OCI-LY7 (cell line): ENCODE measurements at regions not wholly inside any gene's neighbourhood (a gene's known extent, or its start where the extent isn't known, plus 50 kb on each side); places are given as distances from the start of the nearest gene placed in this dataset.

ENCODE experiments used
- BruUV-seq: library from RNA; stranded (reverse); fragments of 400-500 nt; replicated peaks from 2 replicates; lab custom pipeline; 2021; lab: Mats Ljungman, UMichigan
- CTCF ChIA-PET: fragments of 300-600 bp; sonication (Branson Sonifier 250); formaldehyde crosslinking; loops from one replicate; lab custom pipeline; 2022; ENCODE audit warnings: antibody characterized with exemption; ENCODE audit not compliant: unreplicated experiment; lab: Charles Lee
- POLR2A ChIA-PET: fragments of 300-600 bp; sonication (Branson Sonifier 250); formaldehyde crosslinking; loops from one replicate; lab custom pipeline; 2022; ENCODE audit warnings: antibody characterized with exemption; lab: Charles Lee
- DNase-seq: peaks from one replicate; pipeline ENCODE4 v3.0.0-alpha.2; 2015; ENCODE audit warnings: low spot score
- H2AFZ ChIP-seq: fragments of 200-600 bp; sonication (generic), shearing (Covaris generic); 2 replicates; pipeline ENCODE4 v1.6.1; 2014; ENCODE audit warnings: mild to moderate bottlenecking, antibody characterized with exemption, low read length, moderate library complexity
- H3K27ac ChIP-seq: fragments of 200-600 bp; sonication (generic); 2 replicates; pipeline ENCODE4 v1.5.1; 2014; ENCODE audit warnings: mixed run types, low read depth, mild to moderate bottlenecking, moderate library complexity, low read length, inconsistent platforms; ENCODE audit not compliant: poor library complexity, severe bottlenecking
- H3K36me3 ChIP-seq: fragments of 200-600 bp; sonication (generic); 2 replicates; pipeline ENCODE4 v1.6.1; 2014; ENCODE audit warnings: mild to moderate bottlenecking, antibody characterized with exemption, low read length, moderate library complexity, mixed read lengths; ENCODE audit not compliant: insufficient read depth
- H3K4me1 ChIP-seq: fragments of 200-600 bp; sonication (generic); 2 replicates; pipeline ENCODE4 v1.5.1; 2014; ENCODE audit warnings: mild to moderate bottlenecking, low read length; ENCODE audit not compliant: insufficient read depth, poor library complexity, severe bottlenecking
- H3K4me2 ChIP-seq: fragments of 200-600 bp; sonication (generic); 2 replicates; pipeline ENCODE4 v1.6.1; 2014; ENCODE audit warnings: mild to moderate bottlenecking, low read length
- H3K4me3 ChIP-seq: fragments of 200-600 bp; sonication (generic); 2 replicates; pipeline ENCODE4 v1.5.1; 2014; ENCODE audit warnings: mild to moderate bottlenecking, low read depth, low read length; ENCODE audit not compliant: poor library complexity, severe bottlenecking
- H3K79me2 ChIP-seq: fragments of 200-600 bp; sonication (generic); 2 replicates; pipeline ENCODE4 v1.6.1; 2016; ENCODE audit warnings: low read depth, mild to moderate bottlenecking, low read length, moderate library complexity, mixed read lengths; ENCODE audit not compliant: insufficient read depth
- H3K9me2 ChIP-seq: fragments of 200-600 bp; sonication (generic); 2 replicates; pipeline ENCODE4 v1.6.1; 2016; ENCODE audit warnings: mild to moderate bottlenecking, low read length, mixed read lengths; ENCODE audit not compliant: insufficient read depth
- H3K9me3 ChIP-seq: fragments of 200-600 bp; sonication (generic); 2 replicates; pipeline ENCODE4 v1.6.1; 2014; ENCODE audit warnings: mild to moderate bottlenecking, mixed run types, low read length, mixed read lengths
- H4K20me1 ChIP-seq: fragments of 200-600 bp; sonication (generic); 2 replicates; pipeline ENCODE4 v1.6.1; 2014; ENCODE audit warnings: mild to moderate bottlenecking, antibody characterized with exemption, low read length, moderate library complexity, mixed read lengths; ENCODE audit not compliant: insufficient read depth
- EZH2phosphoT487 ChIP-seq: fragments of 200-600 bp; sonication (generic); IDR thresholded peaks from 2 replicates; pipeline ENCODE4 v1.6.1; 2018; ENCODE audit warnings: low read depth, borderline replicate concordance, mild to moderate bottlenecking, mixed run types, antibody characterized with exemption, low read length, moderate library complexity, mixed read lengths
- intact Hi-C: fragments of 100-400 bp; cut with micrococcal nuclease; formaldehyde crosslinking; loops from one replicate; pipeline ENCODE4 v1.10.0; 2022; ENCODE audit not compliant: unreplicated experiment
- TF ChIP-seq, protein P1 (sequence below): fragments of 200-600 bp; sonication (generic); conservative IDR thresholded peaks from 2 replicates; pipeline ENCODE4 v1.5.1; 2014; ENCODE audit warnings: mild to moderate bottlenecking, antibody characterized with exemption, low read length, moderate library complexity, mixed read lengths

DNA sequence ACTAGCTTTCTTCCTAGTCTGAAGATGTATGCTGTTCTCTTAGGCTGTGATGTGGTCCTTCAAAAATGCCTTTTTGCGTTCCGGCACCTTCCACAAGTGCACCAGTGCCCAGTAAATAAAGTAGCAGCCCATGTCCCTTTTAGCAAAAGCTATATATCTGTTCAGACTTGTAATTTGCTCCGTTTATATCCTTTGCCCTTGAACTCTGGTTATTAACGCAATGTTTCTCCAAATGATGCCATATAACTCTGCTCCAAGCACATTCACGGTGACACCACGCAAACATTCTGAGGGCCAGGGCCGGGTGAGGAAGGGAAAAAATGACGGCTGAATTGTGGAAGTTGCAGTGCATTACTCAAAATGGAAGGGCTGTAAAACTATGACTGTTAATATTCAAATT, 1001.1 kb upstream of the NR2F2 start:
- H3K9me3 ChIP-seq, result no peaks in the 10 kb centered on the region
- H2AFZ ChIP-seq, result no peak overlapping the region
- H3K4me1 ChIP-seq, result no peaks in the 10 kb centered on the region
- BruUV-seq, result no TSS peak
- no peak for TF ChIP-seq EZH2phosphoT487
- TF ChIP-seq, protein P1, sequence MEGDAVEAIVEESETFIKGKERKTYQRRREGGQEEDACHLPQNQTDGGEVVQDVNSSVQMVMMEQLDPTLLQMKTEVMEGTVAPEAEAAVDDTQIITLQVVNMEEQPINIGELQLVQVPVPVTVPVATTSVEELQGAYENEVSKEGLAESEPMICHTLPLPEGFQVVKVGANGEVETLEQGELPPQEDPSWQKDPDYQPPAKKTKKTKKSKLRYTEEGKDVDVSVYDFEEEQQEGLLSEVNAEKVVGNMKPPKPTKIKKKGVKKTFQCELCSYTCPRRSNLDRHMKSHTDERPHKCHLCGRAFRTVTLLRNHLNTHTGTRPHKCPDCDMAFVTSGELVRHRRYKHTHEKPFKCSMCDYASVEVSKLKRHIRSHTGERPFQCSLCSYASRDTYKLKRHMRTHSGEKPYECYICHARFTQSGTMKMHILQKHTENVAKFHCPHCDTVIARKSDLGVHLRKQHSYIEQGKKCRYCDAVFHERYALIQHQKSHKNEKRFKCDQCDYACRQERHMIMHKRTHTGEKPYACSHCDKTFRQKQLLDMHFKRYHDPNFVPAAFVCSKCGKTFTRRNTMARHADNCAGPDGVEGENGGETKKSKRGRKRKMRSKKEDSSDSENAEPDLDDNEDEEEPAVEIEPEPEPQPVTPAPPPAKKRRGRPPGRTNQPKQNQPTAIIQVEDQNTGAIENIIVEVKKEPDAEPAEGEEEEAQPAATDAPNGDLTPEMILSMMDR, result no peak
- DNase-seq, result no peak
- no peaks in the 10 kb centered on the region for H4K20me1 ChIP-seq
- no peaks in the 10 kb centered on the region for H3K9me2 ChIP-seq
- H3K79me2 ChIP-seq, result no peaks in the 10 kb centered on the region
- H3K4me3 ChIP-seq, result no peak overlapping the region
- H3K27ac ChIP-seq, result no peak overlapping the region
- POLR2A ChIA-PET, result interaction anchor here (0.7 kb wide), 1 partner anchor 569 kb away, joined by 3 read pairs; no protein-coding TSS in a partner anchor
- no peak overlapping the region for H3K4me2 ChIP-seq
- intact Hi-C loops, result no loop called here
- H3K36me3 ChIP-seq, result no peaks in the 10 kb centered on the region
- CTCF ChIA-PET, result no interaction called here

DNA sequence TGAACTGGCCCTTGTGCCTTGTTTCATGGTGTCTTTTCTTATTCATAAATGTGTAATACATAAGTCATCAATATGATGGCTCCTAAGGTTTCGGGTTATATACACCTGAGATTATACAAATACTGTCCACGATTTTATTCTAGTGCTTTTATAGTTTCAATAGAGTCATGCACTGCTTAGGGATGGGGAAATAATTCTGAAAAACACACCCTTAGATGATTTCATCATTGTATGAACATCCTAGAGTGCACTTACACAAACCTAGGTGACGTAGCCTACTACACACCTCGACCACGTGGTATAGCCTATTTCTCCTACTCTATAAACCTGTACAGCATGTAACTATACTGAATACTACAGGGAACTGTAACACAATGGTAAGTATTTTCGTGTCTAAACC, 988.8 kb upstream of the NR2F2 start:
- Histone ChIP-seq H3K9me2 (no peaks in the 10 kb centered on the region), H3K9me3 (no peaks in the 10 kb centered on the region), H2AFZ (no peak overlapping the region), H4K20me1 (no peaks in the 10 kb centered on the region), H3K4me3 (no peak overlapping the region), H3K36me3 (no peaks in the 10 kb centered on the region), H3K4me1 (no peaks in the 10 kb centered on the region), H3K27ac (no peak overlapping the region), H3K4me2 (no peak overlapping the region), H3K79me2 (no peaks in the 10 kb centered on the region)
- DNase-seq, result no peak
- POLR2A ChIA-PET, result no interaction called here
- CTCF ChIA-PET, result no interaction called here
- TF ChIP-seq, protein P1, result no peak
- TF ChIP-seq EZH2phosphoT487, result no peak
- BruUV-seq, result no TSS peak
- intact Hi-C loops, result no loop called here

DNA sequence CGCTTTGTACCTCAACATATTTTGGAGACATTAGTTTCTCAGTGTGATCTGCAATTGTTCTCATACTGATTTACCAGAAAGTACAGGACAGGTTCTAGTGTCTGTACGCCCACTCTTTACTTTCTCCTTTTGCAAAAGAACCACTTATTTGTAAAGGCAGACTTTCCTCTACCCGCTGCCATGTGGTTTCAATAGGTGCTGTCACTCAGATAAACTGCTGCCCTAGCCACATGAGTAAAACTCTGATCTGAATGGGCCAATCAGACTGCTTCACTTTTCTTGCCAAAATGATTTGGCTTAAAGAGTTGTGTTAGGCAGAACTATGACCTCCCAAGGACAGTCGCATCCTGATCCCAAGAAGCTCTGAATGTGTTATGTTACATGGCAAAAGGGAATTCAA, 984.6 kb upstream of the NR2F2 start:
- DNase-seq, result no peak

More for the DNA sequence above, 984.6 kb upstream of the NR2F2 start:
- no peak overlapping the region for H3K4me3 ChIP-seq
- no peaks in the 10 kb centered on the region for H3K9me3 ChIP-seq
- TF ChIP-seq EZH2phosphoT487, result no peak
- TF ChIP-seq, protein P1, result no peak
- H3K27ac ChIP-seq, result no peak overlapping the region
- no peak overlapping the region for H2AFZ ChIP-seq
- no TSS peak for BruUV-seq
- H3K4me2 ChIP-seq, result no peak overlapping the region
- POLR2A ChIA-PET, result interaction anchor here (1.2 kb wide), 1 partner anchor 37 kb away, joined by 3 read pairs; no protein-coding TSS in a partner anchor
- intact Hi-C loops, result no loop called here
- H3K9me2 ChIP-seq, result no peaks in the 10 kb centered on the region
- no peaks in the 10 kb centered on the region for H4K20me1 ChIP-seq
- CTCF ChIA-PET, result no interaction called here
- no peaks in the 10 kb centered on the region for H3K79me2 ChIP-seq
- no peaks in the 10 kb centered on the region for H3K36me3 ChIP-seq
- H3K4me1 ChIP-seq, result no peaks in the 10 kb centered on the region
